ENCODE measurements at regions not wholly inside any gene's neighbourhood (a gene's known extent, or its start where the extent isn't known, plus 50 kb on each side); places are given as distances from the start of the nearest gene placed in this dataset.

GRCh38 chr3:182702216-182702615, 91.1 kb upstream of the ATP11B start:
- Histone ChIP-seq H3K27me3 (ENCODE audit: control insufficient read depth in 2 of 2, insufficient read depth in 2 of 2, low read length in 2 of 2) (peaks cover 0 to 2% of the 10 kb centered on the region in 2 experiments), H3K4me2 (ENCODE audit: insufficient read depth, low read length) (no peak overlapping the region), H3K36me3 (ENCODE audit: control insufficient read depth in 2 of 2, extremely low read depth in 1 of 2, insufficient read depth in 2 of 2, low read length in 2 of 2) (no peaks in the 10 kb centered on the region), H3K9ac (replicated peaks; ENCODE audit: extremely low read depth, insufficient read depth, low read length) (no peak overlapping the region), H3K9me1 (replicated peaks; ENCODE audit: control insufficient read depth, extremely low read depth, insufficient read depth, low read length) (no peaks in the 10 kb centered on the region), H3K79me2 (ENCODE audit: control insufficient read depth, insufficient read depth, low read length) (no peaks in the 10 kb centered on the region), H3K9me3 (replicated peaks; ENCODE audit: control insufficient read depth, insufficient read depth, low read length) (no peaks in the 10 kb centered on the region), H3K27ac (ENCODE audit: insufficient read depth, low read depth, low read length) (no peak overlapping the region), H3K4me3 (replicated peaks in 1 of 3; ENCODE audit: insufficient read depth in 1 of 3, low read depth in 1 of 3, low read length in 3 of 3) (no peak overlapping the region), H4K20me1 (replicated peaks; ENCODE audit: control insufficient read depth, extremely low read depth, insufficient read depth, low read length) (no peaks in the 10 kb centered on the region), H2AFZ (ENCODE audit: low read depth, low read length) (no peak overlapping the region), H3K4me1 (ENCODE audit: control insufficient read depth, extremely low read depth, insufficient read depth, low read length) (no peaks in the 10 kb centered on the region)
- intact Hi-C loops (cut with micrococcal nuclease) (no loop called here), dilution Hi-C loops (cut with MboI; ENCODE audit: extremely low pct_ligation_motif_present, low sequenced_read_pairs) (no loop called here)
- CTCF ChIA-PET = no interaction called here
- POLR2A ChIA-PET = no interaction called here
- no TSS peak for BruUV-seq (replicated peaks)
- TF ChIP-seq CTCF (IDR thresholded peaks at IDR 0.05; ENCODE audit: extremely low read depth in 1 of 2, insufficient read depth in 1 of 2, low read depth in 1 of 2, low read length in 2 of 2) (no peak), MYC (IDR thresholded peaks at IDR 0.05; ENCODE audit: low read depth, low read length) (no peak), POLR2A (IDR thresholded peaks at IDR 0.05; ENCODE audit: low read depth, low read length) (no peak), FOS (IDR thresholded peaks at IDR 0.05; ENCODE audit: borderline replicate concordance, insufficient read depth, low read length) (no peak), MAX (IDR thresholded peaks at IDR 0.05; ENCODE audit: insufficient read depth, insufficient read length) (no peak), EZH2 (IDR thresholded peaks at IDR 0.05; ENCODE audit: borderline replicate concordance, low read depth, low read length, severe bottlenecking) (no peak), GATA2 (IDR thresholded peaks at IDR 0.05; ENCODE audit: insufficient read depth, insufficient read length, low read depth, low read length) (no peak)
- DNase-seq (ENCODE audit: low read depth, low spot score) (no peak), FAIRE-seq (no peak)
